RKO (cell line): ENCODE measurements at regions not wholly inside any gene's neighbourhood (a gene's known extent, or its start where the extent isn't known, plus 50 kb on each side); places are given as distances from the start of the nearest gene placed in this dataset.
"Not testable (repeated sequence)": the region's sequence is repeated elsewhere in the genome, so short reads cannot be mapped to it uniquely, and the experiment has no call there.

ENCODE experiments used
- DNase-seq: peaks from one replicate; pipeline ENCODE4 v3.0.0-alpha.2; 2016; ENCODE audit warnings: low spot score

GRCh38 chr6:159642995-159643394 is 50.0 kb downstream of the SOD2 start:
- DNase-seq, result no peak

GRCh38 chr6:159642481-159642880 is 50.6 kb downstream of the SOD2 start:
- DNase-seq, result no peak

- no peak for DNase-seq
Measured at GRCh38 chr6:159640722-159641482, 52.1 kb downstream of the SOD2 start.

- DNase-seq, result no peak
Measured at GRCh38 chr6:159640322-159640721, 52.7 kb downstream of the SOD2 start.

GRCh38 chr6:159639721-159640120 is 53.3 kb downstream of the SOD2 start:
- DNase-seq, result no peak

GRCh38 chr6:159633196-159633595 is 59.8 kb downstream of the SOD2 start:
- DNase-seq, result peak; percentile 50

- DNase-seq, result no peak
Measured at GRCh38 chr6:159631886-159632285, 61.2 kb downstream of the SOD2 start.

GRCh38 chr6:159627939-159628338 is 65.1 kb downstream of the SOD2 start:
- DNase-seq, result no peak

GRCh38 chr6:159626506-159626905 is 66.5 kb downstream of the SOD2 start:
- DNase-seq, result not testable (repeated sequence)

GRCh38 chr6:159623156-159623555 is 69.9 kb downstream of the SOD2 start:
- DNase-seq, result no peak

- DNase-seq, result no peak
Measured at GRCh38 chr6:159620947-159621346, 72.1 kb downstream of the SOD2 start.

- DNase-seq, result no peak
Measured at GRCh38 chr6:159617444-159617843, 75.6 kb downstream of the SOD2 start.

- DNase-seq, result no peak
Measured at GRCh38 chr6:159616456-159616855, 76.6 kb downstream of the SOD2 start.

GRCh38 chr6:159615918-159616317 is 77.1 kb downstream of the SOD2 start:
- no peak for DNase-seq

- no peak for DNase-seq
Measured at GRCh38 chr6:159610881-159611280, 82.2 kb downstream of the SOD2 start.

- no peak for DNase-seq
Measured at GRCh38 chr6:159609652-159610178, 83.3 kb downstream of the SOD2 start.

- peak; percentile 56 for DNase-seq
Measured at GRCh38 chr6:159608961-159609651, 83.9 kb downstream of the SOD2 start.

GRCh38 chr6:159606786-159607185 is 86.3 kb downstream of the SOD2 start:
- no peak for DNase-seq

- no peak for DNase-seq
Measured at GRCh38 chr6:159604443-159604956, 88.5 kb downstream of the SOD2 start.

- no peak for DNase-seq
Measured at GRCh38 chr6:159602431-159603041, 90.5 kb downstream of the SOD2 start.

GRCh38 chr6:159601211-159601610 is 91.8 kb downstream of the SOD2 start:
- no peak for DNase-seq

- DNase-seq, result peak; percentile 16
Measured at GRCh38 chr6:159595173-159595572, 97.9 kb downstream of the SOD2 start.

GRCh38 chr6:159594750-159595117 is 98.3 kb downstream of the SOD2 start:
- peak; percentile 57 for DNase-seq
